ENCODE measurements at regions not wholly inside any gene's neighbourhood (a gene's known extent, or its start where the extent isn't known, plus 50 kb on each side); places are given as distances from the start of the nearest gene placed in this dataset.

DNA sequence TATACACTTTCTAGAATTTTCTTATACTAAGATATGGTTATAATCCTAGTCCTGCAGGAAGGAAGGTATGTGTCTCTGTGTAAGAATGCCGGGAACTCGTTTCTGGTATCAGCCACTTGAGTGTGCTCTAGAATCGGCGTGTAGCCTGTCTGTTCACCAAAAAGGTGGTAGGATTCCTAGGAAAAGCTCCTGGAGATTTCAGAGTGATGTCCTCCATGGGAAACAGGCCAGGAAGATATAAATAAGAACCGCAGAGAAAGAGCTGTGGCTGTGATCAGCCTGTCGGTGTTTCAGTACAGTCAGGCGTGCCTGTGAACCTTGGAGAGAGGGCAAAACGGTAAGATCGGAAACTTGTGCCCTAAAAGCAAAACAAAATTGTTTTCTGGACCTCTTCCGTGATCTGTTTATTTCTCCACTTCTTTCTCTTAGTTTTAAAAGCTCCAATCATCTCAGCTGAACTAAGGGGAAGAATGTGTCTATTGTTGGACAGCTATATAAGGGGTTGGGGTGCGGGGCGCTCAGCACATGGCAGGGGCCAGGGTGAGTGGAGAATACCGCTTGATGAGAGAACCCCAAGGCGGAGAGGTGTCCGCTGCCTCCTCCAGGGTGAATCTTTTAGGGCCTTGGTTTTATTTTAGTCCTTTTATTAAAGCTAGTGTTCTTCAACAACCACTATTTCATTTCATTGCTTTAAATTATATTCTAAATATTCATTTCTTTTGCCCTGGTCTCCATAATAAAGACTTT, 303.8 kb upstream of the TENM3 start:
- Histone ChIP-seq H3K9me3 (ENCODE audit: low read depth, low read length) (no peaks in the 10 kb centered on the region), H3K4me1 (ENCODE audit: insufficient read depth, low read length) (no peaks in the 10 kb centered on the region), H3K4me3 (ENCODE audit: low read length) (no peak overlapping the region), H3K27me3 (ENCODE audit: insufficient read depth, low read length) (no peaks in the 10 kb centered on the region)

DNA sequence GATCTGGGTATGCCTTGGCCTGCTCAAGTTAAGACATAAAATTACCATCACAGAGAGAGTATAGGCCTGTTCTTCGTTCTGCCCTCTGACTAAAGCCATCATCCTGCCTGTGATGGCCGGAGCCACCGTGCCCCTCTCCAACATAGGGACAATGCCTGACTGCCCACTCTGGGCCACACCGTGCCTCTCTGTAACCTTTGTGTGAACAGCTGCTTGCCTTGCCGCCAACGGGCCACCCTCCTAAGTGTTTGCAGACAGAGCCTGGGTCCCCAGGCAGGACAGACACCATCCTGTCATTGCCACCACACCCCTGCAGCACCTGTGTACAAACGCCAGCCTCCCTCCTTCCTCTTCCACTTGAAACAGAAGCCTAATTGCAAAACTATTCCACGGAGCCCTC, 298.7 kb upstream of the TENM3 start:
- no peaks in the 10 kb centered on the region for H3K27me3 ChIP-seq (ENCODE audit: insufficient read depth, low read length)
- H3K9me3 ChIP-seq (ENCODE audit: low read depth, low read length): no peaks in the 10 kb centered on the region
- no peak overlapping the region for H3K4me3 ChIP-seq (ENCODE audit: low read length)
- no peaks in the 10 kb centered on the region for H3K4me1 ChIP-seq (ENCODE audit: insufficient read depth, low read length)

DNA sequence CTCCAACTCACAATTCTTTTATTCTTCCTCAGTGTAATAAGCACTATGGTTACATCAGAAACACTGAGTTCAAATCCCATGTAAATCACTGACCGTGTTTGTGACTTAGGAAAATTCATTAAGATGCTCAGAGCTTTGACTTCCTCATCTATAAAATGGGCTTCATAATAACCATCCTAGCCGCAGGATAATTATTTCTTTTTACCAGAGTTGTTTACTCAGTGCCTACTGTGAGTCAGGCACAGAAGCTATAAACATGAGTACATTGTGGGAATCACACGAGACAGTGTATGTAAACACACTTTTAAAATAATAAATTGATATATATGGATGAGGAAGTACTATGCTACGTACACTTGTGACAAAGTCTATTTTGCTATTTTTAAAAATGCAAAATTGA, 296.3 kb upstream of the TENM3 start:
- Histone ChIP-seq H3K4me1 (ENCODE audit: insufficient read depth, low read length) (no peaks in the 10 kb centered on the region), H3K27me3 (ENCODE audit: insufficient read depth, low read length) (no peaks in the 10 kb centered on the region), H3K9me3 (ENCODE audit: low read depth, low read length) (no peaks in the 10 kb centered on the region), H3K4me3 (ENCODE audit: low read length) (no peak overlapping the region)

DNA sequence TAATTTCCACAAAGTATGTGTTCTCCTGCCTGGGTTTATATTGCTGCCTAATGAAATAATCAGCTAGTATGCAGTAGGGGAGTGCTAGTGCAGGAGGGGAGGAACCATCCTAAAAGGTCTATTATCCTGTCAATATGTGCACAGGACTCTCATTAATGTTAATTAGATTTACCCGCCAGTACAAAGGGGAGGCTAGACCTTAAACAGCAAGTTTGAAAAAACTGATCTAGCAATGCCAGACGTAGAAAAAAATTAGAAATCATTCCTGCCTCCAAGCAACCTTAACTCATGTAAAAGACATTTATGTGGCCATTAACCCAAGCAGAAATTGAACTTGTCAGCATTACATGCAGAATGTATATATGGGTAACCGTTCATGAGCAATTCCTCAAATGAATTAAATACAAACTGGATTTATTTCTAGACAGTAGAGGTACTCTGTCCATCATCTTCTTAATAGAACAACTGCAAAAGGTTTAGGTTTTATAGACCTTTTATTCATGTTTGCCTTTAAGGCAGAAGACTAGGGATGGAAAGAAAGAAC, 294.3 kb upstream of the TENM3 start:
- H3K9me3 ChIP-seq (ENCODE audit: low read depth, low read length): no peaks in the 10 kb centered on the region
- no peaks in the 10 kb centered on the region for H3K27me3 ChIP-seq (ENCODE audit: insufficient read depth, low read length)
- no peak overlapping the region for H3K4me3 ChIP-seq (ENCODE audit: low read length)
- H3K4me1 ChIP-seq (ENCODE audit: insufficient read depth, low read length): no peaks in the 10 kb centered on the region

DNA sequence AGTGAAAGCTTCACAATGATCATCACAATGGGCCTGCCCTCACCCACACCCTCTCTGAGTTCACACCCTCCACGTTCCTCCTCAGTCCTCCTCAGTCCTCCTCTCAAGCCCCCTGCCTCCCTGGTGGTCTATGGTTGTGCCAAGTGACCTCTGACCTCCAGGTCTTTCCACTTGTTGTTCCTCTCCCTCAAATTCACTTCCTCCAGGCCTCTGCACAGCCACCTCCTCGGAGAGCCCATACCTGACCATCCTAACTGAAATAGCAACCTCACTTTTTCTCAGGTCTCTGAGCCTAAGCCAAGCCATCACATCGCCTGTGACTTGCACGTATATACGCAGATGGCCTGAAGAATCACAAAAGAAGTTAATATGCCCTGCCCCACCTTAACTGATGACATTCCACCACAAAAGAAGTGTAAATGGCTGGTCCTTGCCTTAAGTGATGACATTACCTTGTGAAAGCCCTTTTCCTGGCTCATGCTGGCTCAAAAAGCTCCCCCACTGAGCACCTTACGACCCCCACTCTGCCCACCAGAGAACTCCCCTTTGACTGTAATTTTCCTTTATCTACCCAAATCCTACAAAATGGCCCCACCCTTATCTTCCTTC, 293.4 kb upstream of the TENM3 start:
- Histone ChIP-seq H3K4me3 (ENCODE audit: low read length) (no peak overlapping the region), H3K4me1 (ENCODE audit: insufficient read depth, low read length) (no peaks in the 10 kb centered on the region), H3K9me3 (ENCODE audit: low read depth, low read length) (no peaks in the 10 kb centered on the region), H3K27me3 (ENCODE audit: insufficient read depth, low read length) (no peaks in the 10 kb centered on the region)

DNA sequence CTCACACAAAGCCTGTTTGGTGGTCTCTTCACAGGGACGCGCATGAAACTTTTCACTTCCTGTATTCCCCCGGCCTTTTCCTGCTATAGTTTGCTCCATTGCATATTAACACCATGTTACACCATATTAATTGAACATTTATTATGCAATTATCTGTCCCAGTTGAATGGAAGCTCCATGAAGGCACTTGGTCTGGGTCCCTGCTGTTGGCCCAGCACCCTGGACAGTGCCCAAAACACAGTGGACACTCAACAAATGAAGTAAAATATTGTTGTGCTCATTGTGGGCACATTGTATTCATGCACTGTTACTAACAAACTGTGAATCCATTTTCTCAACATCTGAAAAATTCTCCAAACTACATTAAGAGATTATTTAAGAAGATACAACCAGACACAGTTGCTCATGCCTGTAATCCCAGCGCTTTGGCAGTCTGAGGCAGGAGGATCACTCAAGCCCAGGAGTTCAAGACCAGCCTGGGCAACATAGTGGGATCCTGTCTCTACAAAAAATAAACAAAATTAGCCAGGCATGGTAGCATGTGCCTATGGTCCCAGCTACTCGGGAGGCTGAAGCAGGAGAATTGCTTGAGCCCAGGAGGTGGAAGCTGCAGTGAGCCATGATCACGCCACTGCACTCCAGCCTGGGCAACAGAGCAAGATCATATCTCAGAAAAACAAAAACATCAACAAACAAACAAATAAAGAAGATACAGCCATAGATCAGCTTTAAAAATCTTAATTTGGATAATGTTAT, 292.7 kb upstream of the TENM3 start:
- Histone ChIP-seq H3K27me3 (ENCODE audit: insufficient read depth, low read length) (no peaks in the 10 kb centered on the region), H3K4me3 (ENCODE audit: low read length) (no peak overlapping the region)

DNA sequence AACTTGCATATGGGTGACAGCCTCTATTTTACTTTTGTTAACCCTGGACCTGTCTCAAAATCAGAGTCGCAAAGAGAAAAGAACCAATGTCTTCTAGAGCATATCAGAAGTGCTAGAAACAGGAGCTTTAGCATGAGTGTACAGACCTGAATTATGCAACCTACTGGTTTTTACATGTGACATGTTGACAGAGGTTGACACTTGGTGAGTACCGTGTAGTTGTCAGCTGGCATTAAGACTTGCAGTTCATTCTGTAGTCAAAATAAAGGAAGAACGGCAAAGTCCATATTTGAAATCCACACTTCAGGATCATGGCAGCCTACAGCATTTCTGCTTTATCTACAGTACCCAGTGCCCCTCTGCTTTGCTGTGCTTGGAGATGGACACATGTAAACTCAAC, 291.9 kb upstream of the TENM3 start:
- H3K4me1 ChIP-seq (ENCODE audit: insufficient read depth, low read length): no peaks in the 10 kb centered on the region
- no peak overlapping the region for H3K4me3 ChIP-seq (ENCODE audit: low read length)
- no peaks in the 10 kb centered on the region for H3K9me3 ChIP-seq (ENCODE audit: low read depth, low read length)
- H3K27me3 ChIP-seq (ENCODE audit: insufficient read depth, low read length): no peaks in the 10 kb centered on the region

More for the DNA sequence above, 292.7 kb upstream of the TENM3 start:
- no peaks in the 10 kb centered on the region for H3K9me3 ChIP-seq (ENCODE audit: low read depth, low read length)
- no peaks in the 10 kb centered on the region for H3K4me1 ChIP-seq (ENCODE audit: insufficient read depth, low read length)

DNA sequence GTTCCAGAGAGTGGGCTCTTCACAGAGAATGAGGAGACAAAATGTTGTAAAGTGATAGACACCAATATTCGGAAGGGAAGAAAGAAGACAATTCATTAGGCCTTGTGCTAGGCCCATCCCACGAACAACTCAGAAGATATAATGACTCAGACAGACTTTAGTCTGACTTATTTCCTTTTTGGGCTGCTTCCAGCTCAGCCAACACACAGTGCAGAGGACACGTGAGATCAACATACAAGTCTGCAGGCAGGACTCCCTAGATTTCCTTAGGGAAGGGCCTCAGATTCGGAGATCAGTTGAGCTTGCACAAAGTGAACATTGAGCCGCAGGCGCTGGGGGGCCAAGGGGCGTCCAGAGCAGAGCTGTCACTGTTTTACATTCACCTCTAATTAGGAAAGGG, 290.7 kb upstream of the TENM3 start:
- Histone ChIP-seq H3K9me3 (ENCODE audit: low read depth, low read length) (no peaks in the 10 kb centered on the region), H3K4me3 (ENCODE audit: low read length) (no peak overlapping the region), H3K27me3 (ENCODE audit: insufficient read depth, low read length) (no peaks in the 10 kb centered on the region), H3K4me1 (ENCODE audit: insufficient read depth, low read length) (no peaks in the 10 kb centered on the region)

DNA sequence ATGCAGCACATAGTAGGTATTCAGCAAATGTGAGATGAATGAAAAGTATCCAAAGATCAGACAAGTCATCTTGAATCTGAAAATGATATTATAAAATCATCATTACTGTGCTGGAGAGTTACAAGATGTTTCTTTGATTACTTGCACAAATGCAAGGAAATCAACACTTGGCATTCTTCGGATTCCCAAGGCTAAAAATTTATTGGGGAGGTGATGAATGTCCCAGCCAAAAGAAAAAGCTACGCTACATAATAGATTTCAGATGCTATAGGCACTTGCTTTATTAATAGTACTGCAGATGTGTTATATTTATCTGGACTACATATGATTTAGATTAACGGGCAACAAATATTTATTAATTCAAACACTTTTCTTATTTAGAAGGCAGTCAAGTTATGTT, 286.7 kb upstream of the TENM3 start:
- Histone ChIP-seq H3K4me3 (ENCODE audit: low read length) (no peak overlapping the region), H3K9me3 (ENCODE audit: low read depth, low read length) (no peaks in the 10 kb centered on the region), H3K27me3 (ENCODE audit: insufficient read depth, low read length) (no peaks in the 10 kb centered on the region), H3K4me1 (ENCODE audit: insufficient read depth, low read length) (no peaks in the 10 kb centered on the region)

DNA sequence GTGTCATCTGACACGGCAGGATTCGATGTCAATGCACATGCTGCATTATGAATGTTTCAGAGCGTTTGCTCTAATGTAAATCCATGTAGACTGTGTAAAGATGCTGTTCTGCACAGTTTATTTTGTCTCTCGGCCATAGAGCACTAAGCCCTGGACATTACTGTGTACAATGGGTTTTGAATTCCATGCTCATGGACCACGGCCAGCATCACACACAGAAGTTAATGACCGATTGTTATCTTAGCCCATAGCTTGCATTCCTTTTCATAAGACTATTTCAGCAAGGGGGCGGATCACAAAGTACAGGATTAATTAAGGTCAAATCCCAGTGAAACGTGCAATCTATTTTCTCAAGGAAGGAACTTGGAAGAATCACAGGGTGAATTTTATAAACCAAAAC, 286.1 kb upstream of the TENM3 start:
- Histone ChIP-seq H3K4me1 (ENCODE audit: insufficient read depth, low read length) (no peaks in the 10 kb centered on the region), H3K9me3 (ENCODE audit: low read depth, low read length) (no peaks in the 10 kb centered on the region), H3K4me3 (ENCODE audit: low read length) (no peak overlapping the region), H3K27me3 (ENCODE audit: insufficient read depth, low read length) (no peaks in the 10 kb centered on the region)

DNA sequence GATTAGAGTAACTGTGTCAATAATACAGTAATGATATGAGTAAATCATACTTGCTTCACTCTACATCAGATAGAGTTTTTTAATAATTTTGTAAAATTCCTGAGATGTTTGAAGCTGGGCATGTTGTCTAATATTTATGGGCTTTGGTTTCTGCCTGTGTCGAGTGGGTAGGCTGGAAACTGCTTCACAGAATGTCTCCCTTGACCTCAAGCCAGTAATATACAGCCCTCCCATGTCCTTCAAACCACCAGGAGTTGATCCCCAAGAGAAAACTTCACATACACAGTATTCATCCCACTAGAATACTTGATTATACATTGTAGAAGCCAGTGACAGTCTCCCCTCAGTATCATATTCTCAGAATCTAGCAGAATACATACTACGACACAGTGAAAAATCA, 284.8 kb upstream of the TENM3 start:
- H3K4me3 ChIP-seq (ENCODE audit: low read length): no peak overlapping the region
- H3K27me3 ChIP-seq (ENCODE audit: insufficient read depth, low read length): no peaks in the 10 kb centered on the region
- H3K4me1 ChIP-seq (ENCODE audit: insufficient read depth, low read length): no peaks in the 10 kb centered on the region
- H3K9me3 ChIP-seq (ENCODE audit: low read depth, low read length): no peaks in the 10 kb centered on the region

DNA sequence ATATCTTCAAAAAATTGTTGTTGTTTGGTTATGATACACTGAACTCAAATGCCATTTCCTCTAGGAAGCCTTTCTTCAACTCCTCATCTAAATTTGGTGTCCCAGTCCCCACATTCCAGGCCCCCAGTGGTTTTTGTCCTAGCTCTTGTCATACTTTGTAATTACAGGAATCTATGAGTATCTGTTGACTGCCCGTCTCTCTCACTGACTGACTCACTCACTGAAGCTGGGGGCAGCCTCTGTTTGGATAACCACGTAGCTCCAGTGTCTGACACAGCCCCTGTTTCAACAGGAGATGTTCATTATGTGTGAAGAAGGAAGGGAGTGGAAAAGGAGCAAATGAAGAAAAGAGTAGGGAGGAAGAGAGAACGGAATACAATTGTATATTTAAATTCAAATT, 284.1 kb upstream of the TENM3 start:
- H3K4me3 ChIP-seq (ENCODE audit: low read length): no peak overlapping the region
- no peaks in the 10 kb centered on the region for H3K4me1 ChIP-seq (ENCODE audit: insufficient read depth, low read length)
- H3K9me3 ChIP-seq (ENCODE audit: low read depth, low read length): no peaks in the 10 kb centered on the region
- H3K27me3 ChIP-seq (ENCODE audit: insufficient read depth, low read length): no peaks in the 10 kb centered on the region

DNA sequence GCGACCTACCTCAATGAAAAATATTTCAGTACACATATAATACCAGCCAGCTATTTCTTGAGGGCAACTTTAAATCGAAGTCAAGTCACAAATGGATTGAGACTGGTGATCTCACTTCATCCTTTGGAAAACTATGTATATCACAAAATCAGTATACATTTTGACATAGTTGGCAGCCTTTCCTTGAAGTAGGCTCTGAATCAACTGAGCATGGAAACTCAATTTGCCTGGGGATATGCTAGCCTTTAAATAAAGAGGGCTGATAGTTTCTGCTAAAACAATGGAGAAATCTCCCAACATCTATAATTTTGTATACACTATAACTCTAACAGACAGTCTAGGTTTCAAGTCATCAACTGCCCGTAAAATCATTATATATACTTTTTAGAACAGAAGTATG, 282.8 kb upstream of the TENM3 start:
- Histone ChIP-seq H3K27me3 (ENCODE audit: insufficient read depth, low read length) (no peaks in the 10 kb centered on the region), H3K4me1 (ENCODE audit: insufficient read depth, low read length) (no peaks in the 10 kb centered on the region), H3K9me3 (ENCODE audit: low read depth, low read length) (no peaks in the 10 kb centered on the region), H3K4me3 (ENCODE audit: low read length) (no peak overlapping the region)

DNA sequence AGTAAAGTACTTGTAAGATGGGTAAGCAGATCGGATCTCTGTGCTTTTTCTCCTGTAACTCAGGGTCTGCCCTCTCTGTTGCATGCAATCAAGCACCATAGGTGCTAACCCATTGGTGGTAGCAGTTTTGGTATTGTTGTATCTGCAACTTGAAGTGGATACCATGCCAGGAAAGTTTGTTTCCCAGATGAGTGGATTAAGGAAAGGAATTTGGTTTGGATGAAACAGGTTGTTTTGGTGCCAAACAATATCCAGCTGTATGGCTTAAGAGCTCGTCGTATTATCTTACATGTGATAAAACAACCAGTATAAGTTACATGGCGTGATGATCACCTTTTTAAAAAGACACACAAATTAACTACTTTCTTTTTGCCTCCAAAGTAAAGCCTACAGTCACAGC, 280.9 kb upstream of the TENM3 start:
- Histone ChIP-seq H3K9me3 (ENCODE audit: low read depth, low read length) (no peaks in the 10 kb centered on the region), H3K4me1 (ENCODE audit: insufficient read depth, low read length) (no peaks in the 10 kb centered on the region), H3K27me3 (ENCODE audit: insufficient read depth, low read length) (no peaks in the 10 kb centered on the region), H3K4me3 (ENCODE audit: low read length) (no peak overlapping the region)

DNA sequence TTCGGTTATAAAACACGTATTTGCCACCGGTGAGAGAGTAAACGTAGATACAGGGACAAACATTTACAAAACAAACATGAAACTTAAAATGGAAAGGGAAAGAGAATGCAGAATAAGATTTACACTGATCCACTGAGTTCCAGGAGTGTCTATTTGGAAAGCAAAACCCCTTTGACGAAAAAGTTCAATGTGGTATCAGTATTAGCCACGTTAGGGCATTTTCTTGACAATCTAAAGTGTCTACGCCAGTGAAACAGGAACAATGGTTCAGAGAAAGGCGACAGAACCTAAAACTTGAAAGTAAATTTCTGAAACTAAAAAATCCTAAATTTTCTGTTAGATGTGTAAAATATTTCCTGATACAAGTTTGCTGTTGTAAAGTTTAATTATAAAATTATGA, 278.5 kb upstream of the TENM3 start:
- no peak overlapping the region for H3K4me3 ChIP-seq (ENCODE audit: low read length)
- H3K9me3 ChIP-seq (ENCODE audit: low read depth, low read length): no peaks in the 10 kb centered on the region
- H3K4me1 ChIP-seq (ENCODE audit: insufficient read depth, low read length): no peaks in the 10 kb centered on the region
- no peaks in the 10 kb centered on the region for H3K27me3 ChIP-seq (ENCODE audit: insufficient read depth, low read length)
